HepG2 (cell line): ENCODE measurements at regions not wholly inside any gene's neighbourhood (a gene's known extent, or its start where the extent isn't known, plus 50 kb on each side); places are given as distances from the start of the nearest gene placed in this dataset.

Experiments used
- ATAC-seq: fragments of 200-7000 bp; cut with Tn5 transposase; 3 replicates; pipeline ENCODE4 v1.9.1; 2020; ENCODE audit warnings: mild to moderate bottlenecking, moderate library complexity
- BruUV-seq: library from RNA; stranded (reverse); fragments of 400-500 nt; replicated peaks from 2 replicates; lab custom pipeline; 2021; lab: Mats Ljungman, UMichigan
- CTCF ChIA-PET: fragments of 300-600 bp; formaldehyde crosslinking; extraction: SDS; loops from one replicate; lab custom pipeline; 2021; ENCODE audit warnings: low total read pairs, inconsistent platforms, low intra/inter-chr PET ratio; lab: Yijun Ruan, JAX
- POLR2A ChIA-PET: fragments of 350-600 bp; sonication (Branson Sonifier 250); formaldehyde crosslinking; loops from one replicate; lab custom pipeline; 2020; ENCODE audit warnings: antibody characterized with exemption, inconsistent platforms; lab: Yijun Ruan, JAX
- DNase-seq: peaks from one replicate; pipeline ENCODE4 v3.0.0-alpha.2; 2015; ENCODE audit warnings: low spot score
- FAIRE-seq: peaks from 3 replicates; lab custom pipeline; 2011; peaks lifted over from hg19 to GRCh38; lab: Jason Lieb, UNC
- H2AFZ ChIP-seq: one replicate; pipeline ENCODE4 v1.6.1; 2011; ENCODE audit warnings: low read length, inconsistent platforms
- H3K27ac ChIP-seq: fragments of 300-600 bp; 3 replicates; pipeline ENCODE4 v1.8.0; 2011; ENCODE audit warnings: mixed run types, mild to moderate bottlenecking, mixed read lengths, low read length, inconsistent platforms; ENCODE audit not compliant: insufficient read depth; ENCODE audit errors: extremely low read length
- H3K27me3 ChIP-seq, 2 experiments: fragments of 200-600 bp in 1 of 2; 2 replicates in 1 of 2; 3 replicates in 1 of 2; pipeline versions ENCODE4 v1.6.0 to v1.8.0; 2011; ENCODE audit warnings: low read length in 2 of 2, mild to moderate bottlenecking in 2 of 2, moderate library complexity in 2 of 2, inconsistent platforms in 1 of 2; ENCODE audit not compliant: insufficient read depth in 2 of 2, control insufficient read depth in 1 of 2
- H3K36me3 ChIP-seq, 2 experiments: fragments of 200-600 bp in 1 of 2; replicated peaks in 1 of 2; 2 replicates in 1 of 2; 3 replicates in 1 of 2; pipeline versions ENCODE4 v1.5.1 to v1.8.0; 2011; ENCODE audit warnings: low read length in 2 of 2, inconsistent platforms in 1 of 2; ENCODE audit not compliant: insufficient read depth in 2 of 2, control insufficient read depth in 1 of 2
- H3K4me1 ChIP-seq: 2 replicates; pipeline ENCODE4 v1.5.1; 2012; ENCODE audit warnings: low read length, inconsistent platforms; ENCODE audit not compliant: insufficient read depth
- H3K4me2 ChIP-seq: 2 replicates; pipeline ENCODE4 v1.6.0; 2011; ENCODE audit warnings: low read depth, low read length, inconsistent platforms
- H3K4me3 ChIP-seq, 3 experiments: fragments of 200-600 bp in 1 of 3; sonication (generic), shearing (Covaris generic) in 1 of 3; replicated peaks in 1 of 3; 2 replicates each; pipeline ENCODE4 v1.5.1; 2011 to 2016; ENCODE audit warnings: low read length in 3 of 3, inconsistent platforms in 2 of 3, low read depth in 2 of 3, mild to moderate bottlenecking in 2 of 3, control low read depth in 1 of 3, mixed read lengths in 1 of 3; ENCODE audit not compliant: insufficient read depth in 1 of 3
- H3K79me2 ChIP-seq: one replicate; pipeline ENCODE4 v1.6.1; 2011; ENCODE audit warnings: low read length, inconsistent platforms; ENCODE audit not compliant: insufficient read depth
- H3K9ac ChIP-seq: 2 replicates; pipeline ENCODE4 v1.6.0; 2011; ENCODE audit warnings: mild to moderate bottlenecking, low read depth, low read length, inconsistent platforms; ENCODE audit not compliant: insufficient read depth
- H3K9me3 ChIP-seq: 2 replicates; pipeline ENCODE4 v1.5.1; 2012; ENCODE audit warnings: mild to moderate bottlenecking, low read length
- H4K20me1 ChIP-seq: 2 replicates; pipeline ENCODE4 v1.6.0; 2011; ENCODE audit warnings: inconsistent platforms, mild to moderate bottlenecking, low read length, moderate library complexity; ENCODE audit not compliant: insufficient read depth
- ARNTL ChIP-seq: sonication (generic); formaldehyde crosslinking; IDR thresholded peaks from 2 replicates; pipeline ENCODE4 v1.4.0; 2020; ENCODE audit warnings: mild to moderate bottlenecking, missing genetic modification reagents
- ERF ChIP-seq: IDR thresholded peaks from 2 replicates; pipeline ENCODE4 v1.6.1; 2018; ENCODE audit warnings: missing biosample characterization, missing genetic modification reagents
- KDM1A ChIP-seq: IDR thresholded peaks from 2 replicates; pipeline ENCODE4 v1.6.1; 2016; ENCODE audit warnings: missing compliant biosample characterization
- MTA1 ChIP-seq: sonication (generic); formaldehyde crosslinking; IDR thresholded peaks from 2 replicates; pipeline ENCODE4 v1.4.0; 2020; ENCODE audit warnings: missing genetic modification reagents, mild to moderate bottlenecking, borderline replicate concordance
- PRDM4 ChIP-seq: sonication (generic); formaldehyde crosslinking; IDR thresholded peaks from 2 replicates; pipeline ENCODE4 v1.9.0; 2021; ENCODE audit warnings: missing genetic modification reagents, borderline replicate concordance
- RBM22 ChIP-seq: fragments of 200-400 bp; formaldehyde crosslinking; optimal IDR thresholded peaks from 2 replicates; pipeline ENCODE3; 2017; ENCODE audit warnings: mild to moderate bottlenecking, low read length, moderate library complexity
- TEAD2 ChIP-seq: sonication (generic); formaldehyde crosslinking; IDR thresholded peaks from 2 replicates; pipeline ENCODE4 v1.9.0; 2021; ENCODE audit warnings: missing genetic modification reagents
- ZNF18 ChIP-seq: sonication (generic); formaldehyde crosslinking; IDR thresholded peaks from 2 replicates; pipeline ENCODE4 v1.8.0; 2022; ENCODE audit warnings: mild to moderate bottlenecking, missing genetic modification reagents; ENCODE audit not compliant: insufficient replicate concordance
- ZNF281 ChIP-seq: sonication (generic); formaldehyde crosslinking; IDR thresholded peaks from 2 replicates; pipeline ENCODE4 v1.4.0; 2020; ENCODE audit warnings: missing genetic modification reagents, borderline replicate concordance
- ZNF572 ChIP-seq: sonication (generic); formaldehyde crosslinking; IDR thresholded peaks from 2 replicates; pipeline ENCODE4 v1.5.1; 2020; ENCODE audit warnings: mild to moderate bottlenecking, missing genetic modification reagents
- in situ Hi-C: cut with HindIII; loops from 2 replicates; pipeline ENCODE4 v1.10.0; 2017; ENCODE audit warnings: low pct_unique_long_range_greater_than_20kb; ENCODE audit not compliant: extremely low pct_ligation_motif_present
- intact Hi-C: fragments of 100-400 bp; cut with micrococcal nuclease; formaldehyde crosslinking; loops from one replicate; pipeline ENCODE4 v1.10.0; 2022; ENCODE audit not compliant: unreplicated experiment

- POLR2A ChIA-PET, result no interaction called here
- TF ChIP-seq MTA1 (no peak), ERF (CRISPR knock-in tag) (no peak), ARNTL (CRISPR knock-in tag) (no peak), KDM1A (CRISPR knock-in tag) (no peak), ZNF572 (CRISPR knock-in tag) (no peak), RBM22 (no peak), ZNF18 (CRISPR knock-in tag) (no peak), TEAD2 (CRISPR knock-in tag) (no peak), ZNF281 (no peak), PRDM4 (no peak)
- TF ChIP-seq, all 625 proteins: peak for 0
- CTCF ChIA-PET, result no interaction called here
- H3K4me2 ChIP-seq, result no peak overlapping the region
- no peaks in the 10 kb centered on the region for H3K9me3 ChIP-seq
- H3K9ac ChIP-seq, result no peak overlapping the region
- H3K27me3 ChIP-seq, result no peaks in the 10 kb centered on the region
- FAIRE-seq (no peak), DNase-seq (no peak), ATAC-seq (no peak)
- H3K27ac ChIP-seq, result no peak overlapping the region
- no TSS peak for BruUV-seq
- no peaks in the 10 kb centered on the region for H4K20me1 ChIP-seq
- H3K36me3 ChIP-seq, result no peaks in the 10 kb centered on the region
- H2AFZ ChIP-seq, result no peak overlapping the region
- H3K79me2 ChIP-seq, result no peaks in the 10 kb centered on the region
- H3K4me1 ChIP-seq, result no peaks in the 10 kb centered on the region
- in situ Hi-C loops (no loop called here), intact Hi-C loops (no loop called here)
- H3K4me3 ChIP-seq, result no peak overlapping the region
These were observed 237.9 kb downstream of the TMEM38B start for GRCh38 chr9:105932276-105932675.
